Mesendoderm (in vitro differentiated cells): ENCODE measurements at regions not wholly inside any gene's neighbourhood (a gene's known extent, or its start where the extent isn't known, plus 50 kb on each side); places are given as distances from the start of the nearest gene placed in this dataset.

Experiments used
- DNase-seq: peaks from one replicate; pipeline ENCODE4 v3.0.0; 2013
- H2AK5ac ChIP-seq: 2 replicates; pipeline ENCODE4 v1.6.1; 2013; ENCODE audit warnings: low read length, inconsistent platforms
- H2BK120ac ChIP-seq: 2 replicates; pipeline ENCODE4 v1.6.1; 2013; ENCODE audit warnings: low read depth, mild to moderate bottlenecking, low read length, moderate library complexity, mixed read lengths
- H2BK15ac ChIP-seq: replicated peaks from 2 replicates; pipeline ENCODE4 v1.6.1; 2013; ENCODE audit warnings: low read depth, mild to moderate bottlenecking, moderate library complexity
- H2BK5ac ChIP-seq: 2 replicates; pipeline ENCODE4 v1.6.1; 2013; ENCODE audit warnings: low read length, inconsistent platforms
- H3K18ac ChIP-seq: 2 replicates; pipeline ENCODE4 v1.6.1; 2013; ENCODE audit warnings: mild to moderate bottlenecking, low read length, mixed read lengths
- H3K23ac ChIP-seq: one replicate; pipeline ENCODE4 v1.6.1; 2013; ENCODE audit warnings: low read length
- H3K27ac ChIP-seq: 2 replicates; pipeline ENCODE4 v1.5.1; 2013; ENCODE audit warnings: low read depth, mild to moderate bottlenecking, inconsistent platforms, low read length, moderate library complexity
- H3K27me3 ChIP-seq: 2 replicates; pipeline ENCODE4 v1.6.1; 2013; ENCODE audit warnings: low read length, control low read depth, mild to moderate bottlenecking, inconsistent platforms; ENCODE audit not compliant: insufficient read depth, poor library complexity
- H3K36me3 ChIP-seq: 2 replicates; pipeline ENCODE4 v1.6.1; 2013; ENCODE audit warnings: low read length, inconsistent platforms; ENCODE audit not compliant: control insufficient read depth, insufficient read depth
- H3K4ac ChIP-seq: one replicate; pipeline ENCODE4 v1.6.1; 2013; ENCODE audit warnings: low read depth, mild to moderate bottlenecking, low read length, moderate library complexity
- H3K4me1 ChIP-seq: 2 replicates; pipeline ENCODE4 v1.6.1; 2013; ENCODE audit warnings: low read depth, low read length, inconsistent platforms; ENCODE audit not compliant: control insufficient read depth
- H3K4me2 ChIP-seq: 2 replicates; pipeline ENCODE4 v1.6.1; 2013; ENCODE audit warnings: low read length
- H3K4me3 ChIP-seq: 2 replicates; pipeline ENCODE4 v1.5.1; 2013; ENCODE audit warnings: mild to moderate bottlenecking, low read length
- H3K56ac ChIP-seq: one replicate; pipeline ENCODE4 v1.6.1; 2013; ENCODE audit warnings: low read length
- H3K79me1 ChIP-seq: 2 replicates; pipeline ENCODE4 v1.6.1; 2013; ENCODE audit warnings: low read length, inconsistent platforms
- H3K79me2 ChIP-seq: 2 replicates; pipeline ENCODE4 v1.6.1; 2013; ENCODE audit warnings: mild to moderate bottlenecking, low read length; ENCODE audit not compliant: control insufficient read depth, insufficient read depth
- H3K9ac ChIP-seq: 2 replicates; pipeline ENCODE4 v1.6.1; 2013; ENCODE audit warnings: low read length, inconsistent platforms
- H4K5ac ChIP-seq: one replicate; pipeline ENCODE4 v1.6.1; 2013; ENCODE audit warnings: low read length
- H4K8ac ChIP-seq: one replicate; pipeline ENCODE4 v1.6.1; 2013; ENCODE audit warnings: low read depth, mild to moderate bottlenecking, control low read depth, low read length, moderate library complexity
- WGBS: extraction: QIAGEN DNeasy Blood & Tissue Kit; methylation state at CpG from one replicate; pipeline ENCODE4 v1.1.7; 2013; ENCODE audit warnings: low lambda C conversion rate, missing lambda C conversion rate; ENCODE audit not compliant: insufficient coverage; ENCODE audit errors: extremely low coverage; 5-methylcytosine and 5-hydroxymethylcytosine counted together

- no peak overlapping the region for H3K27ac ChIP-seq
- no peak overlapping the region for H3K4me2 ChIP-seq
- H3K4me3 ChIP-seq, result no peak overlapping the region
- no peaks in the 10 kb centered on the region for H3K36me3 ChIP-seq
- H3K79me2 ChIP-seq, result no peaks in the 10 kb centered on the region
- no peaks in the 10 kb centered on the region for H3K4me1 ChIP-seq
- H3K79me1 ChIP-seq, result no peaks in the 10 kb centered on the region
- no peak overlapping the region for H3K56ac ChIP-seq
- H2BK15ac ChIP-seq, result no peak overlapping the region
- no peak overlapping the region for H4K8ac ChIP-seq
- H4K5ac ChIP-seq, result no peak overlapping the region
- no peak overlapping the region for H3K23ac ChIP-seq
- no peak overlapping the region for H3K18ac ChIP-seq
- no peak overlapping the region for H2AK5ac ChIP-seq
- WGBS, result no CpG with 5 or more reads among the region's 41 CpGs
- DNase-seq, result no peak
- H2BK120ac ChIP-seq, result no peak overlapping the region
- no peak overlapping the region for H3K4ac ChIP-seq
- no peaks in the 10 kb centered on the region for H3K27me3 ChIP-seq
- H2BK5ac ChIP-seq, result no peak overlapping the region
- no peak overlapping the region for H3K9ac ChIP-seq
These were observed 1692.0 kb downstream of the SLITRK5 start for GRCh38 chr13:89363144-89363543.

DNA sequence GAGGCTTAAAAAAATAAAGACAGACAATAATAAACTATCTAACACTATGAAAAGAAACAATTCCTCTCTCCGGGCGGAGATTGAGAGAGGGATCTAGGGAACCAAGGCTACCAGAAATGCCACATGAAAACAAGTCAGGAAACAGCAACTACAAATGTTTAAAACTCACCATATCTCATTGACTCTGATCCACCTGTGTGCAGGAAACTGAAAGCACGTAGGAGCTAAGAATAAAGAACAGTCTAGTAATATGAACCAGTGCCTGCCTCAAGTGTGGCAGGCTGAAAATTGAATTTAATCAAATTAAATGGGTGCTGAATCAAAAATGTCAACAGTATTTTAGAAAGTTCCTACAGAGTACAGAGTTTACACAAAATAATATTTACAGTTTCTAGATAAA, 1701.0 kb downstream of the SLITRK5 start:
- no peak overlapping the region for H3K23ac ChIP-seq
- no CpG with 5 or more reads among the region's 3 CpGs for WGBS
- no peaks in the 10 kb centered on the region for H3K4me1 ChIP-seq

GRCh38 chr13:89375839-89376238, 1704.7 kb downstream of the SLITRK5 start:
- Histone ChIP-seq H4K8ac (no peak overlapping the region), H3K4me3 (no peak overlapping the region), H3K4ac (no peak overlapping the region), H3K79me2 (no peaks in the 10 kb centered on the region), H2BK5ac (no peak overlapping the region), H2BK120ac (no peak overlapping the region), H4K5ac (no peak overlapping the region), H3K36me3 (no peaks in the 10 kb centered on the region), H3K56ac (no peak overlapping the region), H2BK15ac (no peak overlapping the region), H3K4me2 (no peak overlapping the region), H3K79me1 (no peaks in the 10 kb centered on the region), H2AK5ac (no peak overlapping the region), H3K9ac (no peak overlapping the region), H3K18ac (no peak overlapping the region), H3K23ac (no peak overlapping the region), H3K27ac (no peak overlapping the region), H3K4me1 (no peaks in the 10 kb centered on the region), H3K27me3 (no peaks in the 10 kb centered on the region)
- no peak for DNase-seq
- no CpG with 5 or more reads among the region's 2 CpGs for WGBS

More for the DNA sequence above, 1701.0 kb downstream of the SLITRK5 start:
- no peaks in the 10 kb centered on the region for H3K79me2 ChIP-seq
- no peak overlapping the region for H4K5ac ChIP-seq
- no peak overlapping the region for H3K18ac ChIP-seq
- no peak overlapping the region for H3K4ac ChIP-seq
- no peak overlapping the region for H4K8ac ChIP-seq
- H2BK15ac ChIP-seq, result no peak overlapping the region
- H3K4me2 ChIP-seq, result no peak overlapping the region
- no peak overlapping the region for H3K4me3 ChIP-seq
- H3K79me1 ChIP-seq, result no peaks in the 10 kb centered on the region
- no peaks in the 10 kb centered on the region for H3K36me3 ChIP-seq
- H3K56ac ChIP-seq, result no peak overlapping the region
- H3K27me3 ChIP-seq, result no peaks in the 10 kb centered on the region
- peak overlapping the region; percentile 63 for H2BK5ac ChIP-seq
- H3K27ac ChIP-seq, result no peak overlapping the region
- H3K9ac ChIP-seq, result no peak overlapping the region
- no peak for DNase-seq
- H2AK5ac ChIP-seq, result no peak overlapping the region
- H2BK120ac ChIP-seq, result no peak overlapping the region

DNA sequence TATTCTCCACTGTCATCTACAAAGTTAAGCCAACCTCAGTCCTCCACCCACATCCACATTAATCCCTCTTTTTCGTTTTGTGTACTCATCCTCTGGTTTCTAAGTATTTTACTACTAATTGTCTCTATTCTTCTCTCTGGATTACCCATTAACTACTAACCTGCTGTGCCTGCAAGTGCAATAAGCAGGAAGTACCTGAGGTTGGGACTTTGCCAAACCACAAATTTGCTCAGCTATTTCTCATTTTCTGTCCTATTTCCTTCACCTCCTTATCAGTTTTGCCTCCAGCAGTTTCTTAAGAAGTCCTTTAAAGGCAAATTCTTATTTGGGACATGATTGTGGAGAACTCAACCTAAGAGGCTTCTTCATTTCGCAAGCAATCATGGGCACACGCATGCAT, 1708.9 kb downstream of the SLITRK5 start:
- Histone ChIP-seq H3K79me1 (no peaks in the 10 kb centered on the region), H2BK5ac (no peak overlapping the region), H3K79me2 (no peaks in the 10 kb centered on the region), H3K4me2 (no peak overlapping the region), H3K9ac (no peak overlapping the region), H3K56ac (no peak overlapping the region), H3K36me3 (no peaks in the 10 kb centered on the region), H3K27me3 (no peaks in the 10 kb centered on the region), H2BK120ac (no peak overlapping the region), H3K18ac (no peak overlapping the region), H3K4me3 (no peak overlapping the region), H4K8ac (no peak overlapping the region), H4K5ac (no peak overlapping the region), H3K4ac (no peak overlapping the region), H2AK5ac (no peak overlapping the region), H2BK15ac (no peak overlapping the region), H3K4me1 (no peaks in the 10 kb centered on the region), H3K23ac (no peak overlapping the region), H3K27ac (no peak overlapping the region)
- no CpG with 5 or more reads among the region's 3 CpGs for WGBS
- peak; percentile 35 for DNase-seq

GRCh38 chr13:89382981-89383380, 1711.8 kb downstream of the SLITRK5 start:
- no peak overlapping the region for H4K5ac ChIP-seq
- no peaks in the 10 kb centered on the region for H3K79me1 ChIP-seq
- H3K36me3 ChIP-seq, result no peaks in the 10 kb centered on the region
- H2BK15ac ChIP-seq, result no peak overlapping the region
- no peak for DNase-seq
- no peak overlapping the region for H3K4me2 ChIP-seq
- H4K8ac ChIP-seq, result no peak overlapping the region
- H3K79me2 ChIP-seq, result no peaks in the 10 kb centered on the region
- no peak overlapping the region for H2AK5ac ChIP-seq
- H3K18ac ChIP-seq, result no peak overlapping the region
- no peaks in the 10 kb centered on the region for H3K27me3 ChIP-seq
- WGBS, result no CpG with 5 or more reads among the region's 3 CpGs
- H3K4ac ChIP-seq, result no peak overlapping the region
- H3K9ac ChIP-seq, result no peak overlapping the region
- no peak overlapping the region for H2BK5ac ChIP-seq
- no peak overlapping the region for H3K27ac ChIP-seq
- no peaks in the 10 kb centered on the region for H3K4me1 ChIP-seq
- no peak overlapping the region for H3K23ac ChIP-seq
- no peak overlapping the region for H2BK120ac ChIP-seq
- H3K56ac ChIP-seq, result no peak overlapping the region
- H3K4me3 ChIP-seq, result no peak overlapping the region

GRCh38 chr13:89383891-89384290, 1712.7 kb downstream of the SLITRK5 start:
- H3K36me3 ChIP-seq, result no peaks in the 10 kb centered on the region
- H4K5ac ChIP-seq, result no peak overlapping the region
- H2BK5ac ChIP-seq, result no peak overlapping the region
- no peak overlapping the region for H3K27ac ChIP-seq
- H2BK15ac ChIP-seq, result no peak overlapping the region
- H2BK120ac ChIP-seq, result no peak overlapping the region
- no CpG with 5 or more reads among the region's 1 CpG for WGBS
- no peaks in the 10 kb centered on the region for H3K4me1 ChIP-seq
- no peaks in the 10 kb centered on the region for H3K27me3 ChIP-seq
- no peak overlapping the region for H3K56ac ChIP-seq
- no peak overlapping the region for H3K23ac ChIP-seq
- no peak overlapping the region for H2AK5ac ChIP-seq
- no peaks in the 10 kb centered on the region for H3K79me2 ChIP-seq
- H4K8ac ChIP-seq, result no peak overlapping the region
- no peak for DNase-seq
- no peak overlapping the region for H3K9ac ChIP-seq
- H3K4ac ChIP-seq, result no peak overlapping the region
- H3K4me2 ChIP-seq, result no peak overlapping the region
- no peak overlapping the region for H3K4me3 ChIP-seq
- H3K18ac ChIP-seq, result no peak overlapping the region
- no peaks in the 10 kb centered on the region for H3K79me1 ChIP-seq
